GM12864 (cell line): ENCODE measurements at regions not wholly inside any gene's neighbourhood (a gene's known extent, or its start where the extent isn't known, plus 50 kb on each side); places are given as distances from the start of the nearest gene placed in this dataset.

Experiments
- DNase-seq: peaks from one replicate; pipeline ENCODE4 v3.0.0-alpha.2; 2011; ENCODE audit warnings: low read depth
- H3K4me3 ChIP-seq: 2 replicates; pipeline ENCODE4 v1.5.1; 2011; ENCODE audit warnings: mild to moderate bottlenecking, low read depth, low read length, control low read depth
- CTCF ChIP-seq: IDR thresholded peaks from 2 replicates; pipeline ENCODE4 v1.5.1; 2011; ENCODE audit warnings: low read depth, mild to moderate bottlenecking, moderate library complexity, low read length, control low read depth, inconsistent platforms; ENCODE audit errors: missing control alignments

GRCh38 chr18:78410094-78410786 is 569.4 kb upstream of the SALL3 start:
- no peak for DNase-seq
- H3K4me3 ChIP-seq = no peak overlapping the region
- TF ChIP-seq CTCF = no peak

DNA sequence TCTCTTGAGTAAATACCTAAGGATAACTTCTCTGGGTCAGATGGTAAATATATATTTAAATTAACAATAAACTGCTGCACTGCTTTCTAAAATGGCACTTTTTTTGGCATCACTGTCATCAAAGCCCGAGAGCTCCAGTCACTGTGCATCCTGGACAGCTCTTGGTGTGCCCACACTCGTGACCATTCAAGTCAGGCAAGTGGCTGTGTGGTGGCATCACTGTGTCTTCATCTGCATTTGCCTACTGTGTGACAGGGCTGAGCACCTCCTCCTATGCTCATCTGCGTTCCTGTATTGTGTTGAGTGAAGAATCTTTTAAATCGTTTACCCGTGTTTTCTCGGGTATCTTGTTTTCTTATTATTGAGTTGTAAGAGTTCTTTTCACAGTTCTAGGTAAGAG is 568.1 kb upstream of the SALL3 start:
- no peak for TF ChIP-seq CTCF
- no peak for DNase-seq
- H3K4me3 ChIP-seq = no peak overlapping the region

GRCh38 chr18:78414302-78414701 is 565.3 kb upstream of the SALL3 start:
- TF ChIP-seq CTCF = no peak
- DNase-seq = no peak
- no peak overlapping the region for H3K4me3 ChIP-seq

DNA sequence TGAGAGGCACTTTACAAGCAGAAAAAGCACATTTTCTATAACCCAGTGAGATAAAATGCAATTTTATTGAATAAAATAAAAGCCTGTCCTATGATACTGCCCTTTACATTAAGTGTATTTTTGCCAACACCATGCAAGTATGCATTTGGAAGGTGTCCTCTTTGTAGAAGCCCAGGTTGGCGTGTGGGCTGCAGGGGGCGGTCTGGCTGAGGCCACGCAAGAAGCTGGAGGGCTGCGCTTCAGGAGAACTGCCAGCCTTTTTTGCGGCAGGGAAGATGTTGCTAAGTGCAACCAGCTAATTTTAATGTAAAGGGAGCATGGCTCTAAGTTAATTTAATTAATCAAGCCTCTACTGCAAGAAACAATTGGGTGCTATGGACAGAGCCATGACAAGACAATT is 562.8 kb upstream of the SALL3 start:
- no peak overlapping the region for H3K4me3 ChIP-seq
- DNase-seq = no peak
- no peak for TF ChIP-seq CTCF

- H3K4me3 ChIP-seq = no peak overlapping the region
- no peak for TF ChIP-seq CTCF
- DNase-seq = no peak
These were observed 561.2 kb upstream of the SALL3 start for GRCh38 chr18:78418379-78418778.

GRCh38 chr18:78419171-78419570 is 560.4 kb upstream of the SALL3 start:
- no peak overlapping the region for H3K4me3 ChIP-seq
- DNase-seq = no peak
- no peak for TF ChIP-seq CTCF

GRCh38 chr18:78420116-78420515 is 559.5 kb upstream of the SALL3 start:
- TF ChIP-seq CTCF = no peak
- no peak overlapping the region for H3K4me3 ChIP-seq
- no peak for DNase-seq
